Midbrain (tissue), 1 donor: ENCODE measurements at regions not wholly inside any gene's neighbourhood (a gene's known extent, or its start where the extent isn't known, plus 50 kb on each side); places are given as distances from the start of the nearest gene placed in this dataset.
A peak's percentile ranks its signal among the peaks of the same experiment; 100 is the strongest.
"Not testable (repeated sequence)": the region's sequence is repeated elsewhere in the genome, so short reads cannot be mapped to it uniquely, and the experiment has no call there.

ENCODE experiments used
- DNase-seq: peaks from one replicate; lab custom pipeline; 2025; lab: John Stamatoyannopoulos, UW

- DNase-seq: no peak
These were observed 229.2 kb upstream of the TFPI start for GRCh38 chr2:187783446-187783845.

GRCh38 chr2:187784138-187784537 lies 229.9 kb upstream of the TFPI start:
- DNase-seq: not testable (repeated sequence)

- DNase-seq: no peak
These were observed 245.4 kb upstream of the TFPI start for GRCh38 chr2:187799601-187800000.

- DNase-seq: no peak
These were observed 249.6 kb upstream of the TFPI start for GRCh38 chr2:187803816-187804215.

- DNase-seq: no peak
These were observed 260.9 kb upstream of the TFPI start for GRCh38 chr2:187815113-187815512.

GRCh38 chr2:187819624-187820023 lies 265.4 kb upstream of the TFPI start:
- no peak for DNase-seq

- no peak for DNase-seq
These were observed 270.9 kb upstream of the TFPI start for GRCh38 chr2:187825108-187825507.

GRCh38 chr2:187826023-187826422 lies 271.8 kb upstream of the TFPI start:
- DNase-seq: no peak

- no peak for DNase-seq
These were observed 280.6 kb upstream of the TFPI start for GRCh38 chr2:187834787-187835186.

GRCh38 chr2:187838690-187839089 lies 284.5 kb upstream of the TFPI start:
- DNase-seq: no peak

- no peak for DNase-seq
These were observed 288.1 kb upstream of the TFPI start for GRCh38 chr2:187842315-187842714.

GRCh38 chr2:187842978-187843847 lies 289.0 kb upstream of the TFPI start:
- DNase-seq: peak; percentile 44

GRCh38 chr2:187847245-187848208 lies 293.3 kb upstream of the TFPI start:
- no peak for DNase-seq

GRCh38 chr2:187851955-187852561 lies 297.8 kb upstream of the TFPI start:
- no peak for DNase-seq

- DNase-seq: no peak
These were observed 299.2 kb upstream of the TFPI start for GRCh38 chr2:187853381-187853791.

- DNase-seq: no peak
These were observed 300.6 kb upstream of the TFPI start for GRCh38 chr2:187854801-187855200.

GRCh38 chr2:187855689-187856088 lies 301.5 kb upstream of the TFPI start:
- DNase-seq: no peak

GRCh38 chr2:187857826-187858225 lies 303.6 kb upstream of the TFPI start:
- no peak for DNase-seq

- DNase-seq: no peak
These were observed 308.5 kb upstream of the TFPI start for GRCh38 chr2:187862715-187863114.

GRCh38 chr2:187865025-187865424 lies 310.8 kb upstream of the TFPI start:
- DNase-seq: no peak

- no peak for DNase-seq
These were observed 312.9 kb upstream of the TFPI start for GRCh38 chr2:187867165-187867564.

GRCh38 chr2:187869195-187869594 lies 315.0 kb upstream of the TFPI start:
- no peak for DNase-seq
